Ectodermal cell (in vitro differentiated cells): ENCODE measurements at regions not wholly inside any gene's neighbourhood (a gene's known extent, or its start where the extent isn't known, plus 50 kb on each side); places are given as distances from the start of the nearest gene placed in this dataset.

Experiments used
- H3K27ac ChIP-seq: 2 replicates; pipeline ENCODE4 v1.7.0; 2013; ENCODE audit warnings: mild to moderate bottlenecking, low read depth, low read length; ENCODE audit not compliant: insufficient read depth, poor library complexity, severe bottlenecking
- H3K27me3 ChIP-seq: 2 replicates; pipeline ENCODE4 v1.7.0; 2013; ENCODE audit warnings: mild to moderate bottlenecking, low read length; ENCODE audit not compliant: insufficient read depth, control insufficient read depth, poor library complexity, severe bottlenecking
- H3K36me3 ChIP-seq: one replicate; pipeline ENCODE4 v1.7.0; 2013; ENCODE audit warnings: low read length; ENCODE audit not compliant: control insufficient read depth, insufficient read depth
- H3K4me1 ChIP-seq: one replicate; pipeline ENCODE4 v1.7.0; 2013; ENCODE audit warnings: low read length; ENCODE audit not compliant: control insufficient read depth, insufficient read depth
- H3K4me3 ChIP-seq: 2 replicates; pipeline ENCODE4 v1.7.0; 2013; ENCODE audit warnings: low read depth, low read length, control low read depth; ENCODE audit not compliant: insufficient read depth
- H3K9me3 ChIP-seq: 2 replicates; pipeline ENCODE4 v1.7.0; 2013; ENCODE audit warnings: mild to moderate bottlenecking, low read length, moderate library complexity; ENCODE audit not compliant: control insufficient read depth
- WGBS, 2 experiments: methylation state at CpG; one replicate each; pipeline ENCODE4 v1.1.7; 2013; ENCODE audit warnings: missing lambda C conversion rate in 2 of 2; 5-methylcytosine and 5-hydroxymethylcytosine counted together

DNA sequence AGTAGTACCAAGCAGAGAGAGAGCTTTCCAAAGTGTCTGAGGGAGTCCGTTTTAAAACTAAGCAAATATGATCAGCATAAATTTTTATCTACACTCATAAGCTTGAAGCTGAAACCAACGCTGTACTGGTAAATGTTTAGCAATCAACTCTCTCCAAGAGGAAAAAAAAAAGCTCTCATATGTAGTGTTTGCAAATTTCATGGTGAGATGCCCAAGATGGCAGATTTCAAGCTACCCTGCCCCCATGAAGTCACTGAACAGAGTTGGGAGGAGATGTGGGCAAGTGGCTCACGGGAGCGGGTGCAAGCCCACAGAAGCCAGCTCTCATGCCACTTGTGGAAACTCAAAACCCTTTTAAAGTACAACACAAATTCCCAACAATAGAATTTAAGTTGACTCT is 475.8 kb downstream of the BCAT1 start:
- Histone ChIP-seq H3K4me1 (no peaks in the 10 kb centered on the region), H3K36me3 (no peaks in the 10 kb centered on the region), H3K27ac (no peak overlapping the region), H3K27me3 (no peaks in the 10 kb centered on the region), H3K4me3 (no peak overlapping the region), H3K9me3 (no peaks in the 10 kb centered on the region)
- WGBS, 2 experiments = 89 to 98% methylated on average over 4 of the region's 4 CpGs

DNA sequence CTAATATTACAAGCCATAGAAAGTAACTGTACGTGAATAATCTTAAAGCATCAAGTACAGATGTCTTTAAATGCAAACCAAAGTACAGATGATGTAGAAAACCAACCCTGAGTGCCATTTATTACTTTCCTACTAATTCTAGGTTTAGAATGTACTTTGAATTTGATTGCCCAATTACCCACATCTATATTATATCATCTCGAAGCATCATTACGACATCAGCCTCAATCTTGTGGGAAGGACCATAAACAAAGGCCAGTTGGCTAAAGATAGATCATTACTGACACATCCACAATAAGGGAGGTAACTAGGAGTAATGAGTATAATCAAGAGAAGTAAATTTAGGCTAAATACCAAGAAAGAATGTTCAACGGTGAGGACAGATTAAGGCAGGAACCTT is 478.9 kb downstream of the BCAT1 start:
- Histone ChIP-seq H3K27me3 (no peaks in the 10 kb centered on the region), H3K9me3 (no peaks in the 10 kb centered on the region), H3K4me3 (no peak overlapping the region), H3K27ac (no peak overlapping the region), H3K4me1 (no peaks in the 10 kb centered on the region), H3K36me3 (no peaks in the 10 kb centered on the region)
- WGBS, 2 experiments = 83 to 97% methylated on average over 2 to 4 of the region's 4 CpGs

DNA sequence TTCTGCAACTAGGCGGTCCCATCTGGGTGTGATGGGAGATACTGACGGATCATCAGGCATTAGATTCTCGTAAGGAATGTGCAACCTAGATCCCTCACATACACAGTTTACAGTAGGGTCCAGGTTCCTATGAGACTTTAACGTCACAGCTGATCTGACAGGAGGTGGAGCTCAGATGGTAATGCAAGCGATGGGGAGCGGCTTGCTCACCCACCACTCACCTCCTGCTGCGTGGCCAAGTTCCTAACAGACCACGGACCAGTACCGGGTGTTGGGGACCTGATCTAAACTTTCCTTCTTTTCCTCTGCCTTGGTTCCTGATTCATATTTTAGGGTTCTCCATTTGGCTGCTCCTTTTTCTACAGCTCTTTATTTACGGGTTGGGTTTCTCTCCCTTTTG is 479.8 kb downstream of the BCAT1 start:
- Histone ChIP-seq H3K27ac (no peak overlapping the region), H3K4me3 (no peak overlapping the region), H3K36me3 (no peaks in the 10 kb centered on the region), H3K9me3 (no peaks in the 10 kb centered on the region), H3K4me1 (no peaks in the 10 kb centered on the region), H3K27me3 (no peaks in the 10 kb centered on the region)
- 91 to 94% methylated on average over 10 of the region's 10 CpGs for WGBS, 2 experiments

DNA sequence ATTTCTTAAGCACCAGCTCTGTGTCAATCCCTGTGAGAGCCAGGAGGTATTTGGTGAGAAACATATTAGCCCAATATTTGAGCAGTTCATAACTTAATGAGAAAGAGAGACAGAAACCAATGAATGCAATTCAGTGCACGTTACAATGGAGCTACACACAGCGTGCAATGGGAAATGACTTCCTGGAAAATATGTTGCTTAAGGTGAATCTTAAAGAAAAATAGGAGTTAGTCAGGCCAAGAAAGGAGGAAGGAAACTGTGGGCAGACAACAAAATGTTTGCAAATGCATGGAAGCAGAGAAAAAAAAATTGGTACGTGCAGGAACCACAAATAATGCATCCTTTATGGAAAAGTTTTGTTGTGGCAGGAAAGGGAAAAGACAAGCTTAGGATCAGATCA is 481.7 kb downstream of the BCAT1 start:
- no peak overlapping the region for H3K27ac ChIP-seq
- H3K4me1 ChIP-seq = no peaks in the 10 kb centered on the region
- H3K36me3 ChIP-seq = no peaks in the 10 kb centered on the region
- H3K27me3 ChIP-seq = no peaks in the 10 kb centered on the region
- WGBS, 2 experiments = 95% methylated on average over 3 of the region's 3 CpGs
- H3K4me3 ChIP-seq = no peak overlapping the region
- no peaks in the 10 kb centered on the region for H3K9me3 ChIP-seq

DNA sequence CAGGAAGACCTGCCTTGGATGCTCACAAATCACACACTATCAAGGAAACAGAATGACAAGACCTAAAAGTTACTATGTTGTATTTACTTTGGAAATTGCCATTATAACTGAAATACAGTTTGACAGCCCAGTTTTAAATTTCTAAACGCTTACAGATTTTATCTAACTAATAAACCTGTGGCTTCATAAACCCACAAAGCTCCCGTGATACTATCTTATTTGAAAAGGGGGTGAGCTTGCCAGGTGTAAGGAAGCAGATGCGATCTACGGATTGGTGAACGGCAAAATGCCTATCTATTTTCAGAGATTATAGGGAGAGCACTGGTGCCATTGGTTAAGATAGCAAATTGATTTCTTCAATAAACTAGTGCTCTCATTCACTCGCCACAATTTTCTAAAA is 485.5 kb downstream of the BCAT1 start:
- H3K4me3 ChIP-seq = no peak overlapping the region
- no peaks in the 10 kb centered on the region for H3K36me3 ChIP-seq
- H3K27me3 ChIP-seq = no peaks in the 10 kb centered on the region
- 98% methylated on average over 6 of the region's 6 CpGs for WGBS, 2 experiments
- H3K9me3 ChIP-seq = no peaks in the 10 kb centered on the region
- H3K4me1 ChIP-seq = no peaks in the 10 kb centered on the region
- no peak overlapping the region for H3K27ac ChIP-seq

DNA sequence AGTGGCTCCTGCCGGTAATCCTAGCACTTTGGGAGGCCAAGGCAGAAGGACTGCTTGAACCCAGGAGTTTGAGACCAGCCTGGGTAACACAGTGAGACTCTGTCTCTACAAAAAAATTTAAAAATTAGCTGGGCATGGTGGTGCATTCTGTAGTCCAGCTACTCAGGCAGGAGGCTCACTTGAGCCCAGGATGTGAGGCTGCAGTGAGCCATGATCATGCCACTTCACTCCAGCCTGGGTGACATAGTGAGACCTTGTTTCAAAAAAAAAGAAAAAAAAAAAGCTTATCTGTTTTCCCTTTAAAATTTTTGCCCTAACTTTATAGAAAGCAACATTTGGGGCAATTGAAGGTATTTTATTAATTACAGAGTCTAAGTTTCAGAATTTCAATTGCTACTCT is 486.0 kb downstream of the BCAT1 start:
- H3K27ac ChIP-seq = no peak overlapping the region
- no peak overlapping the region for H3K4me3 ChIP-seq
- no peaks in the 10 kb centered on the region for H3K27me3 ChIP-seq
- no peaks in the 10 kb centered on the region for H3K36me3 ChIP-seq
- 83 to 100% methylated on average over 1 of the region's 1 CpG for WGBS, 2 experiments
- H3K4me1 ChIP-seq = no peaks in the 10 kb centered on the region
- no peaks in the 10 kb centered on the region for H3K9me3 ChIP-seq

DNA sequence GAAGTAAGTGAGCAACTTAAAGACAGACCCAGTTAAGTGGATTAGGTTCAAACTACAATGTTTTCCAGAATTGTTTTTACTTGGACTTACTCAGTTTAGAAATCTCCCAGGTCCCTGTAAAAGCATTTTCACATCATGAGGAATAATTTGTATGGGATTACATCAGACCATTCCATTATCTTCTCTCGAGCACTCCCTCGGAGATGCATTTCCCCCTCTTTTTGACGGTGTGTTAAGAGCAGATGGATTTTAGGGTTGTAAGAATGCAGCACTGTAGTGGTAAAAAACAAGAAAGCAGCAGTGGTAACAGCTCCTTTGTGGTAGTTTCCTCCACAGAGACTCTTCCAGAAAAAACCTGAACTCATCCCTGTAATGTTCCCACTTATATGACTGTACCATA is 488.4 kb downstream of the BCAT1 start:
- 60 to 79% methylated on average over 1 to 2 of the region's 3 CpGs for WGBS, 2 experiments
- no peaks in the 10 kb centered on the region for H3K27me3 ChIP-seq
- no peaks in the 10 kb centered on the region for H3K4me1 ChIP-seq
- no peaks in the 10 kb centered on the region for H3K9me3 ChIP-seq
- no peak overlapping the region for H3K4me3 ChIP-seq
- H3K27ac ChIP-seq = no peak overlapping the region
- no peaks in the 10 kb centered on the region for H3K36me3 ChIP-seq

DNA sequence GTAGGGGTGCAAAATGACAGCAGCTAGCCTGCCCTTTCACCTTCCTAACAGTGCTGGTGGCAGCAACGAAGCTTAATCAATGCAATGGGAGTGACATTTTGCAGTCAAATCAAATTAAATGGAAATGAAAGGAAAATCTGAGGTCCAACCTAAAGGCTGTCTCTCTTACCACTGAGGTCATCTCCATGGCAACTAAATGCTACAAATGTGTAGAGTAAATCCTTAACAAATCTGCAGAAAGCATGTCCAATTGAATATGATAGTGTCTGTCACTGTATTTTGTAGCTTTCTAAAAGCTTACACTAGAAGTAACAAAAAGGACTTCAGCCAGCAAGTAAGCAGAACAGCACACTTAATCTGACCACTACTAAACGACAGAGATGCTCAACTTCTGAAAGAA is 488.8 kb downstream of the BCAT1 start:
- no peaks in the 10 kb centered on the region for H3K4me1 ChIP-seq
- H3K27ac ChIP-seq = no peak overlapping the region
- H3K4me3 ChIP-seq = no peak overlapping the region
- H3K9me3 ChIP-seq = no peaks in the 10 kb centered on the region
- no peaks in the 10 kb centered on the region for H3K27me3 ChIP-seq
- WGBS, 2 experiments = 67 to 69% methylated on average over 2 of the region's 2 CpGs
- H3K36me3 ChIP-seq = no peaks in the 10 kb centered on the region

DNA sequence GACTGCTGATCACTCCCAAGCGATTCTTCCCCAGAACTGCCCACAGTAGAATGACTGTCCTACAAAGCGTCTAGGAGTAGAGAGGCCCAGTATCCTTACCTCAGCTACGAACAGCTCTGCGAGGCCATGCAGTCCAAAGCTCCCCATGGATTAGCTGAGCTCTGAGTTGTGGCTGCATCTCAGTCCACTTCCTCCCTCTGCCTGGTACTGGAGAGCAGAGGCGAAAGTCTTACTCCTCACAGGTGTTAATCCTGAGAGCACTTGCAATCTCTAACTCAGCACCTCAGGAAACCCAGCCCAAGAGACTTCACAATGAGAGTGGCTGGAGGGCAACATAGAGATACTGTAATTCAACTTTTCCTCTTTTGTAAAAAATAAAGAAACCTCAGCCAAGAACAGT is 493.1 kb downstream of the BCAT1 start:
- H3K9me3 ChIP-seq = no peaks in the 10 kb centered on the region
- 91 to 95% methylated on average over 5 of the region's 5 CpGs for WGBS, 2 experiments
- no peak overlapping the region for H3K27ac ChIP-seq
- no peak overlapping the region for H3K4me3 ChIP-seq
- no peaks in the 10 kb centered on the region for H3K36me3 ChIP-seq
- H3K27me3 ChIP-seq = no peaks in the 10 kb centered on the region
- H3K4me1 ChIP-seq = no peaks in the 10 kb centered on the region

DNA sequence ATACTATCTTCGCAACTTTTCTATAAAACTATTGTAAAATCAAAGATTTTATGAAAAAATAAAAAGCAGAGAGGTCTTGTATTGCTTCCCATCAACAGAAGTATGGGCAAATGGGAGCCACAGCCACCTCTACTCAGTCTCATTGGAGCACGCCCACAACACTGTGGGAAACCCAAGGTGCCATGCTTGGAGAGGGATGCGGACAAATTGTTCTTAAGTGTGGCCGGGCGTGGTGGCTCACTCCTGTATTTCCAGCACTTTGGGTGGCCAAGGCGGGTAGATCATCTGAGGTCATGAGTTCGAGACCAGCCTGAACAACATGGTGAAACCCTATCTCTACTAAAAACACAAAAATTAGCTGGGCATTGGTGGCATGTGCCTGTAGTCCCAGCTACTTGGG is 498.2 kb upstream of the SOX5 start:
- Histone ChIP-seq H3K4me3 (no peak overlapping the region), H3K4me1 (peaks cover 3% of the 10 kb centered on the region), H3K9me3 (no peaks in the 10 kb centered on the region), H3K27ac (no peak overlapping the region), H3K27me3 (no peaks in the 10 kb centered on the region), H3K36me3 (no peaks in the 10 kb centered on the region)
- 88 to 96% methylated on average over 6 of the region's 7 CpGs for WGBS, 2 experiments

DNA sequence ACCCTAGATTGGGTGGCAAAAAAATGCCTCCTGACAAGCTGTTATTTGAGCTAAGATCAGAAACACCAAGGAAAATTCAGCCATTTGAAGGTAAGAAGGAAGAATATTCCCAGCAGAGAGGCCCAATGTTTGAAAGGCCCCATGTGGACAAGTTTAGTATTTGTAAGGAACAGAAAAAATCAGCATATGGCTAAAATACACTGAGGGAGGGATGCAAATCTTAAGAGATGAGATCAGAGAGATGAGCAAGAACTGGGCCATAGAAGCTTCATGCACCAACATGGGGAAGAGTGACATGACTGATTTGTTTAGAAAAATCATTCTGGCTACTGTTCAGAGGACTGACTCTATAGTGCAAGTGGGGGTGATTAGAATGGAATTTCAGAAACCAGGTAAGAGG is 496.8 kb upstream of the SOX5 start:
- Histone ChIP-seq H3K9me3 (no peaks in the 10 kb centered on the region), H3K27ac (no peak overlapping the region), H3K4me1 (peaks cover 3% of the 10 kb centered on the region), H3K4me3 (no peak overlapping the region), H3K27me3 (no peaks in the 10 kb centered on the region), H3K36me3 (no peaks in the 10 kb centered on the region)
